ENCODE measurements at regions not wholly inside any gene's neighbourhood (a gene's known extent, or its start where the extent isn't known, plus 50 kb on each side); places are given as distances from the start of the nearest gene placed in this dataset.
"Not testable (repeated sequence)": the region's sequence is repeated elsewhere in the genome, so short reads cannot be mapped to it uniquely, and the experiment has no call there.

- no peak overlapping the region for H3K4me3 ChIP-seq (ENCODE audit: control insufficient read depth, low read depth, low read length)
- DNase-seq (ENCODE audit: low read depth), result no peak
- TF ChIP-seq, protein P1, sequence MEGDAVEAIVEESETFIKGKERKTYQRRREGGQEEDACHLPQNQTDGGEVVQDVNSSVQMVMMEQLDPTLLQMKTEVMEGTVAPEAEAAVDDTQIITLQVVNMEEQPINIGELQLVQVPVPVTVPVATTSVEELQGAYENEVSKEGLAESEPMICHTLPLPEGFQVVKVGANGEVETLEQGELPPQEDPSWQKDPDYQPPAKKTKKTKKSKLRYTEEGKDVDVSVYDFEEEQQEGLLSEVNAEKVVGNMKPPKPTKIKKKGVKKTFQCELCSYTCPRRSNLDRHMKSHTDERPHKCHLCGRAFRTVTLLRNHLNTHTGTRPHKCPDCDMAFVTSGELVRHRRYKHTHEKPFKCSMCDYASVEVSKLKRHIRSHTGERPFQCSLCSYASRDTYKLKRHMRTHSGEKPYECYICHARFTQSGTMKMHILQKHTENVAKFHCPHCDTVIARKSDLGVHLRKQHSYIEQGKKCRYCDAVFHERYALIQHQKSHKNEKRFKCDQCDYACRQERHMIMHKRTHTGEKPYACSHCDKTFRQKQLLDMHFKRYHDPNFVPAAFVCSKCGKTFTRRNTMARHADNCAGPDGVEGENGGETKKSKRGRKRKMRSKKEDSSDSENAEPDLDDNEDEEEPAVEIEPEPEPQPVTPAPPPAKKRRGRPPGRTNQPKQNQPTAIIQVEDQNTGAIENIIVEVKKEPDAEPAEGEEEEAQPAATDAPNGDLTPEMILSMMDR (conservative IDR thresholded peaks at IDR 0.05; ENCODE audit: control insufficient read depth, insufficient read depth, low read depth, low read length), result no peak
Measured at GRCh38 chr15:46961795-46962194, 755.5 kb upstream of the SEMA6D start.

DNA sequence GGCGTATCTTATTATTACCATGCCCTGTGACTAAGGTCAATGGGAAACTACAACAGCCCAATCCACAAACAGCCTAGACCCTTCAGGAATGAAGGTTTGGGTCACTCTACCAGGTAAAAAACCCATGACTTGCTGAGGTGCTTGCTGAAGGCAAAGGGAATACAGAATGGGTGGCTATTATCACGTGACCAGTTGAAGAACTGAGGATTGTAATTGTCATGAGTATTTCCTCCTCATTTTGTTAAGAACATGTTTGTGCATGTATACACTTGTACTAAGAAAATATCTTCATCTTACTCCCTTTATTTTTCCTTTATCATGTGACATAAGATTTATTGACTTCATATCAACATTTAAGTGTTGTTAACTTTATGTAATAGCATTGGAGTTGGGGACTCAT is 729.2 kb upstream of the SEMA6D start:
- H3K4me3 ChIP-seq (ENCODE audit: control insufficient read depth, low read depth, low read length); DNase-seq (ENCODE audit: low read depth): not testable (repeated sequence)

DNA sequence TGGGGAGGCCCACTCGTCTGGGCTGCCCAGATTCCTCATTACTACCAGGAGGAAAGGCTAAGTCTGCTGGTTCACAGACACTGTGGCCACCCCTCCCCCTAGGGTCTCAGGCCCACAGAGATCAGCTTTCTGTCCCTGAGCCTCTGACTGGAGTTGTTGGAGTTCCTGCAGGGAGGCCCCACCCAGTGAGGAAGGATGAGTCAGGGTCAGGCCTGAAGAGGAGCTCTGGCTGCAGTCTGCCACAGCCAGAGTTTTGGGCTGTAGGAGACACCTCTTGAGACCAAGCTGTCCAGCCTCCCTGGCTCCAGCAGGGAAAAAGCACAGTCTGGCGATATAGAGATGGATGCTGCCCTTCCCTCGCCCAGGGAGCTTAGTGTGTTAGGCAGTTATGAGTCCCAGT is 720.9 kb upstream of the SEMA6D start:
- DNase-seq (ENCODE audit: low read depth), result no peak
- H3K4me3 ChIP-seq (ENCODE audit: control insufficient read depth, low read depth, low read length), result no peak overlapping the region
- TF ChIP-seq, protein P1 (conservative IDR thresholded peaks at IDR 0.05; ENCODE audit: control insufficient read depth, insufficient read depth, low read depth, low read length), result no peak

DNA sequence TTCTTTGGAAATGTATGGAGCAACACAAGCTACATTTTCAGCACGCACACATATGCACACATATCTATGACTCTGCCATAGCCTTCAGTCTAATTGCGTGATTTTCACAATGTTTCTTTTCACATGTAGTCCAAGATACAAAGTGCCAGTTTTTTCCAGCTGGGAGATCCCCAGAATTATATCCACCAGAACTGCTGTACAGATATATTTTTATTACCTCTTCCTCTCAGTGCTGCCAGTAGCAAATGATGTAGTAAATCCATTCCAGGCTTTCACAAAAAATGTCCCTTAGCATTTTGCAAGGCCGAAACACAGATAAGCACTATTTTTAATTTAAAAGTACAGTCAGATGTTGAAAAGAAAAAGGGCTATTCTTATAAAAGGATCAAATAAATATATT is 719.8 kb upstream of the SEMA6D start:
- no peak overlapping the region for H3K4me3 ChIP-seq (ENCODE audit: control insufficient read depth, low read depth, low read length)

GRCh38 chr15:47003568-47003967 is 713.7 kb upstream of the SEMA6D start:
- H3K4me3 ChIP-seq (ENCODE audit: control insufficient read depth, low read depth, low read length), result no peak overlapping the region
- DNase-seq (ENCODE audit: low read depth), result no peak
- TF ChIP-seq, protein P1 (conservative IDR thresholded peaks at IDR 0.05; ENCODE audit: control insufficient read depth, insufficient read depth, low read depth, low read length), result no peak

More for the DNA sequence above, 719.8 kb upstream of the SEMA6D start:
- DNase-seq (ENCODE audit: low read depth), result no peak
- TF ChIP-seq, protein P1 (conservative IDR thresholded peaks at IDR 0.05; ENCODE audit: control insufficient read depth, insufficient read depth, low read depth, low read length), result no peak

- TF ChIP-seq, protein P1 (conservative IDR thresholded peaks at IDR 0.05; ENCODE audit: control insufficient read depth, insufficient read depth, low read depth, low read length), result no peak
- no peak overlapping the region for H3K4me3 ChIP-seq (ENCODE audit: control insufficient read depth, low read depth, low read length)
- no peak for DNase-seq (ENCODE audit: low read depth)
Measured at GRCh38 chr15:47013446-47013845, 703.9 kb upstream of the SEMA6D start.

DNA sequence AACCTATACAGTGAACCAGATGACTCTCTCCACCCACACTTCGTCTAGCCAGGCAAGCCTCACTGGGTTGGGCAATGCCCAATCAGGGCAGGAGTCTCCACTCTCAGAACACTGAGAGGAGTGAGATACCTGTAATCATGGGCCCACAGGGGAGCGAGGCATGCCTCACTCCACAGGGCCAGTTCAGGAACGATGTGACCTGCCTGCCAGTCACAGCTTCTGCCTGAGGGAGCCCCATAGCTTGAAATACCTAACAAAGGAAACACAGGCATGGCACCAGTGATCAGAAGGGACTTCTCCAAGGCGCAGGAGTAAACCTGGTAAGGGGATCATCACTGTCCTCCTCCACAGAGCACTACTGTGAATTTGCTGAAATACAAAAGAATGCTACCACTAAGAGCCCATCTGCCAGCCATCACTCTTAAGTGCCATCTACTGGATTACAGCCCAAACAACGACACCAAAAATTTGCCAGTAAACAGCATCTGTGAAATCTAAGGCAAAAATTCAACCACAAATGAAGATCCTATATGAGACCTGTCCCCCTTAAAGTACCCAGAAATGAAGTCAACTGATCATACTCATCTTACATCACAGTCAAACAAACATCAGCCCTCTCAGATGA is 689.9 kb upstream of the SEMA6D start:
- TF ChIP-seq, protein P1 (conservative IDR thresholded peaks at IDR 0.05; ENCODE audit: control insufficient read depth, insufficient read depth, low read depth, low read length), result no peak
- no peak overlapping the region for H3K4me3 ChIP-seq (ENCODE audit: control insufficient read depth, low read depth, low read length)
- DNase-seq (ENCODE audit: low read depth), result no peak
